Cardiac fibroblast (primary cell): ENCODE measurements at regions not wholly inside any gene's neighbourhood (a gene's known extent, or its start where the extent isn't known, plus 50 kb on each side); places are given as distances from the start of the nearest gene placed in this dataset.

Experiments
- DNase-seq, 2 donors: peaks; one replicate each; pipeline versions ENCODE4 v3.0.0 to v3.0.0-alpha.2; 2010; ENCODE audit warnings: low read depth in 2 of 2
- H3K4me3 ChIP-seq, 2 donors: replicated peaks in 1 of 2; 1 replicate in 1 of 2; 2 replicates in 1 of 2; pipeline ENCODE4 v1.5.1; 2011; ENCODE audit warnings: low read depth in 2 of 2, low read length in 2 of 2, mild to moderate bottlenecking in 2 of 2, moderate library complexity in 1 of 2
- CTCF ChIP-seq: IDR thresholded peaks from one replicate; pipeline ENCODE4 v1.5.1; 2011; ENCODE audit warnings: low read depth, mild to moderate bottlenecking, low read length, inconsistent platforms

GRCh38 chr5:161165998-161166660, 314.1 kb upstream of the ATP10B start:
- no peak overlapping the region for H3K4me3 ChIP-seq
- no peak for DNase-seq
- TF ChIP-seq CTCF = no peak

- no peak overlapping the region for H3K4me3 ChIP-seq
- no peak for DNase-seq
- TF ChIP-seq CTCF = no peak
Observed at GRCh38 chr5:161157925-161158324, 305.9 kb upstream of the ATP10B start.

DNA sequence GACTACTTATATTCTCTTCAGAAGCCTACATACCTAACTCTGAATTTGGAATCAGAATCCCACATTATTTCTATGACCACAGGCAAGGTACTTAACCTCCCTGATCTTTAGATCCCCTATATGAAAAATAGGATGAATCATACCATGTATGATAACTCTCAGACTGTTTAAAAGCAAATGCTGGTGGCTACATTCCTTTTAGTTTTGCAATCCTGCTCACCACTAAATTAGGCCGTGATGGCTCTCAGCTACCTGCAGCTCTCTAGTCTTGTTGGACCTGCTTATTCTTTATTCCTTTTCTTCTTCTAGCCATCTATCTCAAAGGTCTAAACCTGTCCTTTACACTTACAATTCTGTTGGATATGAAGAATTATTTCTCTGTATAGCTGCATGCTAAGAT, 303.4 kb upstream of the ATP10B start:
- H3K4me3 ChIP-seq = no peak overlapping the region
- TF ChIP-seq CTCF = no peak
- DNase-seq = no peak

DNA sequence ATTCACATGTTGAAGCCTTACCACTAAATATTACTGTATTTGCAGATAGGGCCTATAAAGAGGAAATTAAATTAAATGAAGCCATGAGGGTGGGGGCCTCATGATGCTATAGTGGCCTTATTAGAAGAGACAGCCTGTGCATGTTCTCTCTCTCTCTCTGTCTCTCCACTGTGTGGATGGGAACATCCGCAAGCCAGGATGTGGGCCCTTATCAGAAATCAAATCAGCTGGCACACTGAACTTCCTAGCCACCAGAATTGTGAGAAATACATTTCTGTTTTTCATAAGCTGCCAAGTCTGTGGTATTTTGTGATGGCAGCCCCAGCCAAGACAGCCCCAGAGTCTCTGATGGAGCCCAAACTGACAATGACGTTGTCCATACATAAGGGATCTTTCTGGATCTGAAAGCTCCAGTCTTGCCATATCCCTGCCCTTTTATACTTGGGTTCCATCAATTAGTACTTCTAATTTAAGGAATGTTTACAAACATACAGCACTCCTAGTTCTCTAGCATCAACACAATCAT, 300.5 kb upstream of the ATP10B start:
- DNase-seq = no peak
- no peak for TF ChIP-seq CTCF
- no peak overlapping the region for H3K4me3 ChIP-seq

- no peak for TF ChIP-seq CTCF
- no peak for DNase-seq
- H3K4me3 ChIP-seq = no peak overlapping the region
Observed at GRCh38 chr5:161150441-161150988, 298.5 kb upstream of the ATP10B start.

DNA sequence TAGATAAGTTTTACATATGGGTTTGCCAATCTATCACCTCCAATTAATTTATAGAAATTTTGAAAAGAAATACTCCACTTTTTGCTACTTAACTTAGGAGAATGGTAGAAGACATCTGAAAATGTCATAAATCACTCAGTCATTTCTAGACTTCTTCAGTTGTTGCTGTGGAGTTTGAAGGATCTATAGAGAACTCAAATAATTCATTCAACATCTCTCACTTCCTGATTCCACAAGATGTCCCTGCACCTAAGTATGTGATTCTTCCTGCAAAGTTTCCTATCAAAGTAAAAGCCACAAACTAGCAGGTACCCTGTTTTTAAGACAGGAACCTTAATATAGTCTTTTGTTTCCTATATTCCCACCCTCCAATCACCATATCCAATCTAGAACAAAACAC, 297.1 kb upstream of the ATP10B start:
- no peak for DNase-seq
- TF ChIP-seq CTCF = no peak
- no peak overlapping the region for H3K4me3 ChIP-seq
